ENCODE measurements at regions not wholly inside any gene's neighbourhood (a gene's known extent, or its start where the extent isn't known, plus 50 kb on each side); places are given as distances from the start of the nearest gene placed in this dataset.

GRCh38 chr6:33931799-33932198, 128.0 kb upstream of the MLN start:
- ChIA-PET SMC1A (ENCODE audit: uncharacterized antibody, unreplicated experiment) (no interaction called here), POLR2A (no interaction called here), CTCF (interaction anchor here (1.0 kb wide), 1 partner anchor 11 kb away, joined by 3 read pairs; no protein-coding TSS in a partner anchor), RAD21 (ENCODE audit: unreplicated experiment) (no interaction called here)
- DNase-seq (ENCODE audit: low read depth, low spot score) = no peak
- intact Hi-C loops (cut with micrococcal nuclease; ENCODE audit: unreplicated experiment) (no loop called here), in situ Hi-C loops (cut with MboI) (no loop called here)
- Histone ChIP-seq H3K4me1 (ENCODE audit: control insufficient read depth, insufficient read depth, low read length) (no peaks in the 10 kb centered on the region), H3K27ac (ENCODE audit: control insufficient read depth, insufficient read depth) (no peak overlapping the region), H3K9me3 (replicated peaks; ENCODE audit: control insufficient read depth, insufficient read depth, low read length) (no peaks in the 10 kb centered on the region; the same call in 2 of the 3 replicates), H3K79me2 (ENCODE audit: control insufficient read depth, insufficient read depth, low read length) (no peaks in the 10 kb centered on the region), H3K4me3 (no peak overlapping the region), H3K36me3 (ENCODE audit: control insufficient read depth in 2 of 2, insufficient read depth in 2 of 2, low read length in 1 of 2) (no peaks in the 10 kb centered on the region), H4K20me1 (ENCODE audit: control insufficient read depth, insufficient read depth) (no peaks in the 10 kb centered on the region), H3K4me2 (ENCODE audit: control insufficient read depth, insufficient read depth) (no peak overlapping the region), H2AFZ (ENCODE audit: control insufficient read depth, low read depth, low read length) (no peak overlapping the region), H3K9ac (ENCODE audit: control insufficient read depth, insufficient read depth, low read length) (no peak overlapping the region), H3K27me3 (replicated peaks in 1 of 2; ENCODE audit: control insufficient read depth in 2 of 2, insufficient read depth in 2 of 2, low read length in 1 of 2) (peaks cover 0 to 2% of the 10 kb centered on the region in 2 experiments; a peak in 2 of 4 replicates)
- no TSS peak for BruUV-seq (replicated peaks)
- TF ChIP-seq ZNF24 (IDR thresholded peaks at IDR 0.05) (no peak), RUNX3 (IDR thresholded peaks at IDR 0.05; ENCODE audit: low read length) (no peak), KDM1A (IDR thresholded peaks at IDR 0.05; ENCODE audit: borderline replicate concordance) (no peak), CREB1 (IDR thresholded peaks at IDR 0.05; ENCODE audit: low read depth) (no peak), NRF1 (conservative IDR thresholded peaks at IDR 0.05; ENCODE audit: low read depth, low read length) (no peak), MXI1 (IDR thresholded peaks at IDR 0.05; ENCODE audit: low read depth, low read length) (no peak), SMAD1 (IDR thresholded peaks at IDR 0.05; ENCODE audit: low read depth, partially characterized antibody) (no peak), TARDBP (IDR thresholded peaks at IDR 0.05; ENCODE audit: borderline replicate concordance) (no peak), IKZF1 (conservative IDR thresholded peaks at IDR 0.05) (no peak), ESRRA (IDR thresholded peaks at IDR 0.05; ENCODE audit: low read length) (no peak), USF2 (IDR thresholded peaks at IDR 0.05; ENCODE audit: borderline replicate concordance, low read depth, low read length) (no peak), ATF7 (IDR thresholded peaks at IDR 0.05; ENCODE audit: low read depth) (no peak), STAT1 (conservative IDR thresholded peaks at IDR 0.05) (no peak)
- TF ChIP-seq, protein P1, sequence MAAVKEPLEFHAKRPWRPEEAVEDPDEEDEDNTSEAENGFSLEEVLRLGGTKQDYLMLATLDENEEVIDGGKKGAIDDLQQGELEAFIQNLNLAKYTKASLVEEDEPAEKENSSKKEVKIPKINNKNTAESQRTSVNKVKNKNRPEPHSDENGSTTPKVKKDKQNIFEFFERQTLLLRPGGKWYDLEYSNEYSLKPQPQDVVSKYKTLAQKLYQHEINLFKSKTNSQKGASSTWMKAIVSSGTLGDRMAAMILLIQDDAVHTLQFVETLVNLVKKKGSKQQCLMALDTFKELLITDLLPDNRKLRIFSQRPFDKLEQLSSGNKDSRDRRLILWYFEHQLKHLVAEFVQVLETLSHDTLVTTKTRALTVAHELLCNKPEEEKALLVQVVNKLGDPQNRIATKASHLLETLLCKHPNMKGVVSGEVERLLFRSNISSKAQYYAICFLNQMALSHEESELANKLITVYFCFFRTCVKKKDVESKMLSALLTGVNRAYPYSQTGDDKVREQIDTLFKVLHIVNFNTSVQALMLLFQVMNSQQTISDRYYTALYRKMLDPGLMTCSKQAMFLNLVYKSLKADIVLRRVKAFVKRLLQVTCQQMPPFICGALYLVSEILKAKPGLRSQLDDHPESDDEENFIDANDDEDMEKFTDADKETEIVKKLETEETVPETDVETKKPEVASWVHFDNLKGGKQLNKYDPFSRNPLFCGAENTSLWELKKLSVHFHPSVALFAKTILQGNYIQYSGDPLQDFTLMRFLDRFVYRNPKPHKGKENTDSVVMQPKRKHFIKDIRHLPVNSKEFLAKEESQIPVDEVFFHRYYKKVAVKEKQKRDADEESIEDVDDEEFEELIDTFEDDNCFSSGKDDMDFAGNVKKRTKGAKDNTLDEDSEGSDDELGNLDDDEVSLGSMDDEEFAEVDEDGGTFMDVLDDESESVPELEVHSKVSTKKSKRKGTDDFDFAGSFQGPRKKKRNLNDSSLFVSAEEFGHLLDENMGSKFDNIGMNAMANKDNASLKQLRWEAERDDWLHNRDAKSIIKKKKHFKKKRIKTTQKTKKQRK (IDR thresholded peaks at IDR 0.05; ENCODE audit: low read depth, low read length) = no peak
- 46% methylated on average over 3 of the region's 3 CpGs for WGBS (ENCODE audit: insufficient coverage, insufficient replicate concordance, low lambda C conversion rate, missing lambda C conversion rate)
- FAIRE-seq = no peak
- no peak for ATAC-seq
